VCaP (cell line): ENCODE measurements at regions not wholly inside any gene's neighbourhood (a gene's known extent, or its start where the extent isn't known, plus 50 kb on each side); places are given as distances from the start of the nearest gene placed in this dataset.

Experiments
- H3K27ac ChIP-seq: fragments of 450-650 bp; 2 replicates; pipeline ENCODE4 v1.5.1; 2017
- TF ChIP-seq, protein P1 (sequence below): fragments of 450-650 bp; conservative IDR thresholded peaks from 2 replicates; pipeline ENCODE4 v1.5.1; 2017; ENCODE audit warnings: mild to moderate bottlenecking, moderate library complexity

- TF ChIP-seq, protein P1, sequence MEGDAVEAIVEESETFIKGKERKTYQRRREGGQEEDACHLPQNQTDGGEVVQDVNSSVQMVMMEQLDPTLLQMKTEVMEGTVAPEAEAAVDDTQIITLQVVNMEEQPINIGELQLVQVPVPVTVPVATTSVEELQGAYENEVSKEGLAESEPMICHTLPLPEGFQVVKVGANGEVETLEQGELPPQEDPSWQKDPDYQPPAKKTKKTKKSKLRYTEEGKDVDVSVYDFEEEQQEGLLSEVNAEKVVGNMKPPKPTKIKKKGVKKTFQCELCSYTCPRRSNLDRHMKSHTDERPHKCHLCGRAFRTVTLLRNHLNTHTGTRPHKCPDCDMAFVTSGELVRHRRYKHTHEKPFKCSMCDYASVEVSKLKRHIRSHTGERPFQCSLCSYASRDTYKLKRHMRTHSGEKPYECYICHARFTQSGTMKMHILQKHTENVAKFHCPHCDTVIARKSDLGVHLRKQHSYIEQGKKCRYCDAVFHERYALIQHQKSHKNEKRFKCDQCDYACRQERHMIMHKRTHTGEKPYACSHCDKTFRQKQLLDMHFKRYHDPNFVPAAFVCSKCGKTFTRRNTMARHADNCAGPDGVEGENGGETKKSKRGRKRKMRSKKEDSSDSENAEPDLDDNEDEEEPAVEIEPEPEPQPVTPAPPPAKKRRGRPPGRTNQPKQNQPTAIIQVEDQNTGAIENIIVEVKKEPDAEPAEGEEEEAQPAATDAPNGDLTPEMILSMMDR, result no peak
- no peak overlapping the region for H3K27ac ChIP-seq
Measured at GRCh38 chr21:32184065-32184464, 94.8 kb downstream of the MIS18A start.

GRCh38 chr21:32183396-32183795 is 95.5 kb downstream of the MIS18A start:
- TF ChIP-seq, protein P1, result no peak
- H3K27ac ChIP-seq, result no peak overlapping the region

- TF ChIP-seq, protein P1, result no peak
- no peak overlapping the region for H3K27ac ChIP-seq
Measured at GRCh38 chr21:32182449-32182848, 96.4 kb downstream of the MIS18A start.

GRCh38 chr21:32181457-32181856 is 97.4 kb downstream of the MIS18A start:
- H3K27ac ChIP-seq, result no peak overlapping the region
- TF ChIP-seq, protein P1, result no peak

DNA sequence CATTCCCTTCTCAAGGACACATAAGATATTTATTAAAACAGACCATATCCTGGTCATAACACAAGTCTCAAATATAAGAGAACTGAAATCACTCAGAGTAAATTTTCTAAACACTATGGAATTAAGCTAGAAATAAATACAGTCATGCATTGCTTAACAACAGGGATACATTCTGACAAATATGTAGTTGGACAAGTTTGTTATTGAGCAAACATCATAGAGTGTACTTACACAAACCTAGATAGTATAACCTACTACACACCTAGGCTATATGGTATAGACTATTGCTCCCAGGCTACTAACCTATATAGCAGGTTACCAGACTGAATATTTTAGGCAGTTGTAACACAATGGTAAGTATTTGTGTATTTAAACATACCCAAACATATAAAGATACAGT is 104.0 kb downstream of the MIS18A start:
- no peak overlapping the region for H3K27ac ChIP-seq
- TF ChIP-seq, protein P1, result no peak

GRCh38 chr21:32173121-32173724 is 105.6 kb downstream of the MIS18A start:
- TF ChIP-seq, protein P1, result no peak
- no peak overlapping the region for H3K27ac ChIP-seq

DNA sequence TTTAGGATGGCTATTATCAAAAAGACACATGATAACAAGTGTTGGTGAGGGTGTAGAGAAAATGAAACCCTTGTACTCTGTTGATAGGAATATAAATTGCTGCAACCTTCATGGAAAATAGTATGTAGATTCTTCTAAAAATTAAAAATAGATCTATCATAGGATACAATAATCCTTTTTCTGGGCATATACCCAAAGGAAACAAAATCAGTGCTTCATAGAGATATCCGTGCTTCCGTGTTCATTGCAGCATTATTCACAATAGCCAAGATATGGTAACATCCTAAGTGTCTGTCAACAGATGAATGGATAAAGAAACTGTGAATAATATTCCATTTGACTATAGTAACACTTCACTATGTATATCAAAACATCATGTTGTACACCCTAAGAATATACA is 106.7 kb downstream of the MIS18A start:
- TF ChIP-seq, protein P1, result no peak
- H3K27ac ChIP-seq, result no peak overlapping the region
